Vagina (tissue), 2 donors: ENCODE measurements at regions not wholly inside any gene's neighbourhood (a gene's known extent, or its start where the extent isn't known, plus 50 kb on each side); places are given as distances from the start of the nearest gene placed in this dataset.

Experiments
- DNase-seq, 2 donors: peaks; one replicate each; pipeline ENCODE4 v3.0.0-alpha.2; 2017; ENCODE audit errors: extremely low spot score in 2 of 2
- H3K27ac ChIP-seq: fragments of 200-600 bp; sonication (generic); one replicate; pipeline ENCODE4 v1.5.1; 2019
- H3K27me3 ChIP-seq: fragments of 200-600 bp; sonication (generic); one replicate; pipeline ENCODE4 v1.5.1; 2019
- H3K36me3 ChIP-seq, 2 donors: fragments of 200-600 bp; sonication (generic); one replicate each; pipeline ENCODE4 v1.5.1; 2017 to 2019
- H3K4me1 ChIP-seq: fragments of 200-600 bp; sonication (generic); one replicate; pipeline ENCODE4 v1.5.1; 2019
- H3K4me3 ChIP-seq, 2 donors: fragments of 200-600 bp; sonication (generic); 1 replicate in 1 of 2; 2 replicates in 1 of 2; pipeline ENCODE4 v1.5.1; 2016 to 2019
- H3K9me3 ChIP-seq: fragments of 200-600 bp; sonication (generic); one replicate; pipeline ENCODE4 v1.5.1; 2019
- CTCF ChIP-seq, 3 experiments: fragments of 450-650 bp in 2 of 3; fragments of 200-600 bp in 1 of 3; sonication (generic) in 1 of 3; IDR thresholded peaks; one replicate each; pipeline ENCODE4 v1.5.1; 2017 to 2019; ENCODE audit warnings: antibody characterized with exemption in 3 of 3, mild to moderate bottlenecking in 2 of 3, moderate library complexity in 2 of 3
- POLR2A ChIP-seq, 2 donors: fragments of 450-650 bp; IDR thresholded peaks; one replicate each; pipeline ENCODE4 v1.6.1; 2017; ENCODE audit warnings: antibody characterized with exemption in 2 of 2, mild to moderate bottlenecking in 2 of 2, moderate library complexity in 2 of 2
- POLR2AphosphoS5 ChIP-seq, 2 donors: sonication (generic); formaldehyde crosslinking; IDR thresholded peaks; one replicate each; pipeline ENCODE4 v1.9.0; 2017; ENCODE audit warnings: antibody characterized with exemption in 2 of 2, mild to moderate bottlenecking in 2 of 2, low read depth in 1 of 2; ENCODE audit not compliant: insufficient read depth in 1 of 2
- intact Hi-C: fragments of 100-400 bp; cut with DNase I; formaldehyde crosslinking; loops from one replicate; pipeline ENCODE4 v1.15.1; 2023

- H3K36me3 ChIP-seq = no peaks in the 10 kb centered on the region
- intact Hi-C loops = no loop called here
- H3K9me3 ChIP-seq = no peaks in the 10 kb centered on the region
- no peak overlapping the region for H3K4me3 ChIP-seq
- no peak overlapping the region for H3K27ac ChIP-seq
- H3K4me1 ChIP-seq = peaks cover 34% of the 10 kb centered on the region
- no peak for TF ChIP-seq POLR2AphosphoS5 (IDR thresholded peaks at IDR 0.05; ENCODE audit: insufficient read depth in 1 of 2, low read depth in 1 of 2)
- no peak for TF ChIP-seq CTCF (IDR thresholded peaks at IDR 0.05)
- no peak for TF ChIP-seq POLR2A (IDR thresholded peaks at IDR 0.05)
- H3K27me3 ChIP-seq = no peaks in the 10 kb centered on the region
- no peak for DNase-seq
Observed at GRCh38 chr10:44182909-44183308, 202.0 kb downstream of the CXCL12 start.

- Histone ChIP-seq H3K27ac (peak overlapping the region; percentile 61), H3K9me3 (no peaks in the 10 kb centered on the region), H3K36me3 (no peaks in the 10 kb centered on the region), H3K4me1 (peaks cover 31% of the 10 kb centered on the region), H3K4me3 (no peak overlapping the region), H3K27me3 (no peaks in the 10 kb centered on the region)
- intact Hi-C loops = no loop called here
- TF ChIP-seq POLR2AphosphoS5 (IDR thresholded peaks at IDR 0.05; ENCODE audit: insufficient read depth in 1 of 2, low read depth in 1 of 2) = peak; percentile 26 to 51
- no peak for TF ChIP-seq POLR2A (IDR thresholded peaks at IDR 0.05)
- TF ChIP-seq CTCF (IDR thresholded peaks at IDR 0.05) = no peak
- no peak for DNase-seq
Observed at GRCh38 chr10:44180321-44181168, 204.4 kb downstream of the CXCL12 start.

GRCh38 chr10:44178856-44179255 lies 206.0 kb downstream of the CXCL12 start:
- Histone ChIP-seq H3K27me3 (no peaks in the 10 kb centered on the region), H3K36me3 (no peaks in the 10 kb centered on the region), H3K4me3 (no peak overlapping the region), H3K4me1 (peaks cover 14% of the 10 kb centered on the region), H3K9me3 (no peaks in the 10 kb centered on the region), H3K27ac (no peak overlapping the region)
- no peak for DNase-seq
- intact Hi-C loops = no loop called here
- no peak for TF ChIP-seq CTCF (IDR thresholded peaks at IDR 0.05)
- no peak for TF ChIP-seq POLR2A (IDR thresholded peaks at IDR 0.05)

GRCh38 chr10:44178281-44178680 lies 206.6 kb downstream of the CXCL12 start:
- Histone ChIP-seq H3K27me3 (no peaks in the 10 kb centered on the region), H3K36me3 (no peaks in the 10 kb centered on the region), H3K27ac (no peak overlapping the region), H3K4me3 (no peak overlapping the region), H3K9me3 (no peaks in the 10 kb centered on the region), H3K4me1 (peaks cover 14% of the 10 kb centered on the region)
- no peak for DNase-seq
- TF ChIP-seq POLR2A (IDR thresholded peaks at IDR 0.05) = no peak
- no peak for TF ChIP-seq POLR2AphosphoS5 (IDR thresholded peaks at IDR 0.05; ENCODE audit: insufficient read depth in 1 of 2, low read depth in 1 of 2)
- TF ChIP-seq CTCF (IDR thresholded peaks at IDR 0.05) = no peak
- intact Hi-C loops = no loop called here

- Histone ChIP-seq H3K36me3 (no peaks in the 10 kb centered on the region), H3K4me3 (no peak overlapping the region), H3K4me1 (peaks cover 14% of the 10 kb centered on the region), H3K27me3 (no peaks in the 10 kb centered on the region), H3K9me3 (no peaks in the 10 kb centered on the region), H3K27ac (no peak overlapping the region)
- TF ChIP-seq POLR2AphosphoS5 (IDR thresholded peaks at IDR 0.05; ENCODE audit: insufficient read depth in 1 of 2, low read depth in 1 of 2) = no peak
- TF ChIP-seq CTCF (IDR thresholded peaks at IDR 0.05) = no peak
- no peak for DNase-seq
- intact Hi-C loops = no loop called here
Observed at GRCh38 chr10:44177610-44178009, 207.3 kb downstream of the CXCL12 start.
